H9 (cell line): ENCODE measurements at regions not wholly inside any gene's neighbourhood (a gene's known extent, or its start where the extent isn't known, plus 50 kb on each side); places are given as distances from the start of the nearest gene placed in this dataset.

ENCODE experiments used
- DNase-seq: peaks from one replicate; pipeline ENCODE4 v3.0.0-alpha.2; 2017
- H2AFZ ChIP-seq: one replicate; pipeline ENCODE4 v1.6.1; 2013; ENCODE audit warnings: mild to moderate bottlenecking, low read length, control low read depth, moderate library complexity
- H2AK5ac ChIP-seq: 2 replicates; pipeline ENCODE4 v1.6.1; 2013; ENCODE audit warnings: low read length, control low read depth, mixed read lengths; ENCODE audit not compliant: insufficient read length
- H2BK120ac ChIP-seq: one replicate; pipeline ENCODE4 v1.6.1; 2013; ENCODE audit warnings: low read depth, mild to moderate bottlenecking, low read length, control low read depth, inconsistent platforms; ENCODE audit not compliant: poor library complexity, severe bottlenecking
- H2BK12ac ChIP-seq: 2 replicates; pipeline ENCODE4 v1.6.1; 2013; ENCODE audit warnings: low read length, control low read depth, mixed read lengths, low read depth; ENCODE audit not compliant: insufficient read length
- H2BK15ac ChIP-seq: 2 replicates; pipeline ENCODE4 v1.6.1; 2013; ENCODE audit warnings: low read depth, low read length, control low read depth
- H2BK20ac ChIP-seq: one replicate; pipeline ENCODE4 v1.6.1; 2013; ENCODE audit warnings: low read depth, mild to moderate bottlenecking, low read length, control low read depth, inconsistent platforms; ENCODE audit not compliant: poor library complexity, severe bottlenecking
- H2BK5ac ChIP-seq: 2 replicates; pipeline ENCODE4 v1.6.1; 2013; ENCODE audit warnings: low read length, control low read depth, mixed read lengths; ENCODE audit not compliant: insufficient read length
- H3K14ac ChIP-seq: 2 replicates; pipeline ENCODE4 v1.6.1; 2013; ENCODE audit warnings: low read length, control low read depth; ENCODE audit not compliant: insufficient read depth
- H3K18ac ChIP-seq: 2 replicates; pipeline ENCODE4 v1.6.1; 2013; ENCODE audit warnings: low read depth, mild to moderate bottlenecking, mixed read lengths, low read length, control low read depth; ENCODE audit not compliant: insufficient read length
- H3K23ac ChIP-seq: 2 replicates; pipeline ENCODE4 v1.6.1; 2013; ENCODE audit warnings: low read length, control low read depth, mixed read lengths, low read depth; ENCODE audit not compliant: insufficient read length
- H3K23me2 ChIP-seq: 2 replicates; pipeline ENCODE4 v1.6.1; 2013; ENCODE audit warnings: low read depth, mild to moderate bottlenecking, mixed read lengths, low read length, control low read depth; ENCODE audit not compliant: insufficient read length, poor library complexity, severe bottlenecking
- H3K27ac ChIP-seq: 2 replicates; pipeline ENCODE4 v1.5.1; 2013; ENCODE audit warnings: low read length, control low read depth, mixed read lengths, low read depth; ENCODE audit not compliant: insufficient read length
- H3K27me3 ChIP-seq: 2 replicates; pipeline ENCODE4 v1.6.1; 2013; ENCODE audit warnings: low read length, control low read depth, inconsistent platforms; ENCODE audit not compliant: insufficient read depth
- H3K4ac ChIP-seq: 2 replicates; pipeline ENCODE4 v1.6.1; 2013; ENCODE audit warnings: low read depth, mild to moderate bottlenecking, control low read depth, inconsistent platforms, low read length, moderate library complexity
- H3K4me1 ChIP-seq: 2 replicates; pipeline ENCODE4 v1.6.1; 2013; ENCODE audit warnings: low read length, control low read depth, inconsistent platforms; ENCODE audit not compliant: insufficient read depth
- H3K4me2 ChIP-seq: 2 replicates; pipeline ENCODE4 v1.6.1; 2013; ENCODE audit warnings: low read length, control low read depth, mixed read lengths; ENCODE audit not compliant: insufficient read length, insufficient read depth
- H3K56ac ChIP-seq: 2 replicates; pipeline ENCODE4 v1.6.1; 2013; ENCODE audit warnings: low read depth, mild to moderate bottlenecking, mixed read lengths, low read length, control low read depth; ENCODE audit not compliant: insufficient read length
- H3K79me1 ChIP-seq: 2 replicates; pipeline ENCODE4 v1.6.1; 2013; ENCODE audit warnings: low read depth, mild to moderate bottlenecking, moderate library complexity, low read length, control low read depth, inconsistent platforms; ENCODE audit not compliant: insufficient read depth, poor library complexity, severe bottlenecking
- H3K79me2 ChIP-seq: 2 replicates; pipeline ENCODE4 v1.6.1; 2013; ENCODE audit warnings: low read length, control low read depth, inconsistent platforms; ENCODE audit not compliant: insufficient read depth
- H3K9ac ChIP-seq: 2 replicates; pipeline ENCODE4 v1.6.1; 2013; ENCODE audit warnings: low read length, control low read depth, mixed read lengths; ENCODE audit not compliant: insufficient read length; ENCODE audit errors: extremely low read depth
- H3K9me3 ChIP-seq: one replicate; pipeline ENCODE4 v1.6.1; 2013; ENCODE audit warnings: low read depth, low read length, inconsistent platforms; ENCODE audit not compliant: control insufficient read depth
- H3T11ph ChIP-seq: one replicate; pipeline ENCODE4 v1.6.1; 2013; ENCODE audit warnings: mild to moderate bottlenecking, low read length, control low read depth, inconsistent platforms
- H4K20me1 ChIP-seq: one replicate; pipeline ENCODE4 v1.6.1; 2013; ENCODE audit not compliant: control insufficient read depth, insufficient read length, insufficient read depth
- H4K5ac ChIP-seq: 2 replicates; pipeline ENCODE4 v1.6.1; 2013; ENCODE audit warnings: low read depth, mild to moderate bottlenecking, mixed read lengths, low read length, control low read depth; ENCODE audit not compliant: insufficient read length
- H4K8ac ChIP-seq: replicated peaks from 2 replicates; pipeline ENCODE4 v1.6.1; 2013; ENCODE audit warnings: low read length, control low read depth, mixed read lengths, low read depth; ENCODE audit not compliant: insufficient read length
- H4K91ac ChIP-seq: 2 replicates; pipeline ENCODE4 v1.6.1; 2013; ENCODE audit warnings: low read depth, mild to moderate bottlenecking, moderate library complexity, mixed read lengths, low read length, control low read depth; ENCODE audit not compliant: insufficient read length
- H3K27ac Mint-ChIP-seq, 3 experiments: 2 replicates in 2 of 3; 3 replicates in 1 of 3; pipeline ENCODE4 v1.8.0; 2020 to 2021; ENCODE audit warnings: mixed read lengths in 3 of 3, mild to moderate bottlenecking in 1 of 3, moderate library complexity in 1 of 3
- H3K27me3 Mint-ChIP-seq: 2 replicates; pipeline ENCODE4 v1.8.0; 2021; ENCODE audit warnings: low read depth, mild to moderate bottlenecking, moderate library complexity, mixed read lengths
- H3K36me3 Mint-ChIP-seq, 3 experiments: 2 replicates in 2 of 3; 3 replicates in 1 of 3; pipeline ENCODE4 v1.8.0; 2020 to 2021; ENCODE audit warnings: low read depth in 3 of 3, mixed read lengths in 3 of 3; ENCODE audit not compliant: insufficient read depth in 1 of 3
- H3K4me1 Mint-ChIP-seq, 2 experiments: 2 replicates each; pipeline ENCODE4 v1.8.0; 2020; ENCODE audit warnings: mixed read lengths in 2 of 2
- H3K4me3 Mint-ChIP-seq, 2 experiments: 2 replicates in 1 of 2; 3 replicates in 1 of 2; pipeline ENCODE4 v1.8.0; 2020 to 2021; ENCODE audit warnings: mild to moderate bottlenecking in 2 of 2, mixed read lengths in 2 of 2, moderate library complexity in 1 of 2
- H3K9me3 Mint-ChIP-seq, 2 experiments: 2 replicates in 1 of 2; 3 replicates in 1 of 2; pipeline ENCODE4 v1.8.0; 2020; ENCODE audit warnings: mild to moderate bottlenecking in 2 of 2, mixed read lengths in 2 of 2, moderate library complexity in 1 of 2
- CTCF ChIP-seq: fragments of 200-600 bp; sonication (generic); conservative IDR thresholded peaks from 3 replicates; pipeline ENCODE4 v1.8.0; 2021; ENCODE audit warnings: antibody characterized with exemption, mild to moderate bottlenecking
- WGBS: extraction: QIAGEN DNeasy Blood & Tissue Kit; methylation state at CpG from one replicate; pipeline ENCODE4 v1.1.7; 2013; ENCODE audit warnings: missing lambda C conversion rate, low lambda C conversion rate, mixed read lengths; ENCODE audit not compliant: insufficient read length; ENCODE audit errors: extremely low coverage; 5-methylcytosine and 5-hydroxymethylcytosine counted together

- Histone ChIP-seq H2AFZ (no peak overlapping the region), H2BK12ac (no peak overlapping the region), H2BK20ac (no peak overlapping the region), H3K4ac (no peak overlapping the region), H4K5ac (no peak overlapping the region), H3K79me1 (no peaks in the 10 kb centered on the region), H2BK5ac (no peak overlapping the region), H3T11ph (no peak overlapping the region), H2BK15ac (no peak overlapping the region), H3K18ac (no peak overlapping the region), H4K91ac (no peak overlapping the region), H3K4me1 (no peaks in the 10 kb centered on the region), H2AK5ac (no peak overlapping the region), H3K9ac (no peak overlapping the region), H3K4me2 (no peak overlapping the region), H3K56ac (no peak overlapping the region), H3K23ac (no peak overlapping the region), H4K20me1 (no peaks in the 10 kb centered on the region), H4K8ac (no peak overlapping the region), H3K27ac (no peak overlapping the region), H3K9me3 (no peaks in the 10 kb centered on the region), H3K14ac (no peak overlapping the region), H3K27me3 (no peaks in the 10 kb centered on the region), H2BK120ac (no peak overlapping the region), H3K23me2 (no peaks in the 10 kb centered on the region), H3K79me2 (no peaks in the 10 kb centered on the region)
- H3K9me3 Mint-ChIP-seq = no peaks in the 10 kb centered on the region; a peak in 2 of 5 replicates
- H3K27me3 Mint-ChIP-seq = no peaks in the 10 kb centered on the region
- no peak overlapping the region for H3K4me3 Mint-ChIP-seq
- DNase-seq = no peak
- H3K4me1 Mint-ChIP-seq = no peaks in the 10 kb centered on the region
- no peak for TF ChIP-seq CTCF
- no CpG with 5 or more reads among the region's 3 CpGs for WGBS
- no peak overlapping the region for H3K27ac Mint-ChIP-seq
- no peaks in the 10 kb centered on the region for H3K36me3 Mint-ChIP-seq
These were observed 165.8 kb upstream of the STAC start for GRCh38 chr3:36214460-36214859.
